GM23338 (cell line): ENCODE measurements at regions not wholly inside any gene's neighbourhood (a gene's known extent, or its start where the extent isn't known, plus 50 kb on each side); places are given as distances from the start of the nearest gene placed in this dataset.

ENCODE experiments used
- CREB1 ChIP-seq: fragments of 250-450 bp; sonication (Bioruptor Pico); IDR thresholded peaks from 2 replicates; pipeline ENCODE4 v1.5.0; 2020; ENCODE audit warnings: low read depth, mild to moderate bottlenecking, moderate library complexity
- EZH2 ChIP-seq: fragments of 200-600 bp; sonication (generic); IDR thresholded peaks from one replicate; pipeline ENCODE4 v1.8.0; 2017; ENCODE audit warnings: antibody characterized with exemption, mild to moderate bottlenecking, low read depth; ENCODE audit not compliant: unreplicated experiment
- EZH2phosphoT487 ChIP-seq: fragments of 200-600 bp; sonication (generic); IDR thresholded peaks from one replicate; pipeline ENCODE4 v1.8.1; 2018; ENCODE audit warnings: antibody characterized with exemption; ENCODE audit not compliant: unreplicated experiment
- JUNB ChIP-seq: IDR thresholded peaks from one replicate; pipeline ENCODE4 v1.6.1; 2016; ENCODE audit warnings: antibody characterized with exemption; ENCODE audit not compliant: unreplicated experiment
- POLR2AphosphoS5 ChIP-seq: IDR thresholded peaks from 2 replicates; pipeline ENCODE4 v1.6.1; 2016; ENCODE audit warnings: antibody characterized with exemption, low read depth
- ZNF114 ChIP-seq: fragments of 250-450 bp; sonication (Bioruptor Pico); IDR thresholded peaks from 2 replicates; pipeline ENCODE4 v1.5.0; 2020; ENCODE audit warnings: mild to moderate bottlenecking, moderate library complexity
- ZNF331 ChIP-seq: fragments of 250-450 bp; sonication (Bioruptor Pico); IDR thresholded peaks from 2 replicates; pipeline ENCODE4 v1.5.0; 2020; ENCODE audit warnings: low read depth, mild to moderate bottlenecking, moderate library complexity
- TF ChIP-seq, protein P1 (sequence below), 2 experiments: fragments of 200-600 bp in 1 of 2; sonication (generic) in 1 of 2; conservative IDR thresholded peaks; 2 replicates each; pipeline versions ENCODE4 v1.5.1 to v1.6.1; 2016 to 2017; ENCODE audit warnings: antibody characterized with exemption in 2 of 2, low read depth in 2 of 2, mild to moderate bottlenecking in 2 of 2, moderate library complexity in 1 of 2
- TF ChIP-seq, protein P2 (sequence below): IDR thresholded peaks from one replicate; pipeline ENCODE4 v1.6.1; 2018; ENCODE audit warnings: antibody characterized with exemption; ENCODE audit not compliant: unreplicated experiment
- TF ChIP-seq, protein P3 (sequence below): IDR thresholded peaks from 2 replicates; pipeline ENCODE4 v1.6.1; 2016; ENCODE audit warnings: antibody characterized with exemption

DNA sequence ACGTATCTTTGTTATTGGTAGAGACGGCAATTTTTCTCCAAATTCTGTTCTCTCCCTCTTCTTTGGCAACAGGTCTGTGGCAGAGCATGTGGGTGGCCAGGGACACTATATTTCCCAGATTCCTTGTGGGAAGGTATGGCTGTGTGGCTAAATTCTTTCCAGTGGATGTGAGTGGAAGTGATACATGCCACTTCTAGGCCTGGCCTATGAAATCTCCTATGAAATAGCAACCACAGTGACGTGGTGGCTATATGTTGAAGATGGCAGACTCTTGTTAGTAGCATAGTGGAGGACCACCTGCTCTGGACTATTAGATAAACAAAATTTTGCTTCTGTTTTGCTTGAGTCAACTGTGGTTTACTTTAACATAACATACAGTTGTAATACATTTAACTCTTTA lies 243.3 kb downstream of the IL20RB start:
- TF ChIP-seq, protein P1, sequence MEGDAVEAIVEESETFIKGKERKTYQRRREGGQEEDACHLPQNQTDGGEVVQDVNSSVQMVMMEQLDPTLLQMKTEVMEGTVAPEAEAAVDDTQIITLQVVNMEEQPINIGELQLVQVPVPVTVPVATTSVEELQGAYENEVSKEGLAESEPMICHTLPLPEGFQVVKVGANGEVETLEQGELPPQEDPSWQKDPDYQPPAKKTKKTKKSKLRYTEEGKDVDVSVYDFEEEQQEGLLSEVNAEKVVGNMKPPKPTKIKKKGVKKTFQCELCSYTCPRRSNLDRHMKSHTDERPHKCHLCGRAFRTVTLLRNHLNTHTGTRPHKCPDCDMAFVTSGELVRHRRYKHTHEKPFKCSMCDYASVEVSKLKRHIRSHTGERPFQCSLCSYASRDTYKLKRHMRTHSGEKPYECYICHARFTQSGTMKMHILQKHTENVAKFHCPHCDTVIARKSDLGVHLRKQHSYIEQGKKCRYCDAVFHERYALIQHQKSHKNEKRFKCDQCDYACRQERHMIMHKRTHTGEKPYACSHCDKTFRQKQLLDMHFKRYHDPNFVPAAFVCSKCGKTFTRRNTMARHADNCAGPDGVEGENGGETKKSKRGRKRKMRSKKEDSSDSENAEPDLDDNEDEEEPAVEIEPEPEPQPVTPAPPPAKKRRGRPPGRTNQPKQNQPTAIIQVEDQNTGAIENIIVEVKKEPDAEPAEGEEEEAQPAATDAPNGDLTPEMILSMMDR (conservative IDR thresholded peaks at IDR 0.05; ENCODE audit: low read depth in 2 of 2): no peak
- TF ChIP-seq, protein P2, sequence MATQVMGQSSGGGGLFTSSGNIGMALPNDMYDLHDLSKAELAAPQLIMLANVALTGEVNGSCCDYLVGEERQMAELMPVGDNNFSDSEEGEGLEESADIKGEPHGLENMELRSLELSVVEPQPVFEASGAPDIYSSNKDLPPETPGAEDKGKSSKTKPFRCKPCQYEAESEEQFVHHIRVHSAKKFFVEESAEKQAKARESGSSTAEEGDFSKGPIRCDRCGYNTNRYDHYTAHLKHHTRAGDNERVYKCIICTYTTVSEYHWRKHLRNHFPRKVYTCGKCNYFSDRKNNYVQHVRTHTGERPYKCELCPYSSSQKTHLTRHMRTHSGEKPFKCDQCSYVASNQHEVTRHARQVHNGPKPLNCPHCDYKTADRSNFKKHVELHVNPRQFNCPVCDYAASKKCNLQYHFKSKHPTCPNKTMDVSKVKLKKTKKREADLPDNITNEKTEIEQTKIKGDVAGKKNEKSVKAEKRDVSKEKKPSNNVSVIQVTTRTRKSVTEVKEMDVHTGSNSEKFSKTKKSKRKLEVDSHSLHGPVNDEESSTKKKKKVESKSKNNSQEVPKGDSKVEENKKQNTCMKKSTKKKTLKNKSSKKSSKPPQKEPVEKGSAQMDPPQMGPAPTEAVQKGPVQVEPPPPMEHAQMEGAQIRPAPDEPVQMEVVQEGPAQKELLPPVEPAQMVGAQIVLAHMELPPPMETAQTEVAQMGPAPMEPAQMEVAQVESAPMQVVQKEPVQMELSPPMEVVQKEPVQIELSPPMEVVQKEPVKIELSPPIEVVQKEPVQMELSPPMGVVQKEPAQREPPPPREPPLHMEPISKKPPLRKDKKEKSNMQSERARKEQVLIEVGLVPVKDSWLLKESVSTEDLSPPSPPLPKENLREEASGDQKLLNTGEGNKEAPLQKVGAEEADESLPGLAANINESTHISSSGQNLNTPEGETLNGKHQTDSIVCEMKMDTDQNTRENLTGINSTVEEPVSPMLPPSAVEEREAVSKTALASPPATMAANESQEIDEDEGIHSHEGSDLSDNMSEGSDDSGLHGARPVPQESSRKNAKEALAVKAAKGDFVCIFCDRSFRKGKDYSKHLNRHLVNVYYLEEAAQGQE: no peak
- TF ChIP-seq POLR2AphosphoS5 (no peak), EZH2phosphoT487 (no peak), EZH2 (no peak), ZNF114 (CRISPR knock-in tag) (no peak), CREB1 (CRISPR knock-in tag) (no peak), JUNB (no peak), ZNF331 (CRISPR knock-in tag) (no peak)
- TF ChIP-seq, protein P3, sequence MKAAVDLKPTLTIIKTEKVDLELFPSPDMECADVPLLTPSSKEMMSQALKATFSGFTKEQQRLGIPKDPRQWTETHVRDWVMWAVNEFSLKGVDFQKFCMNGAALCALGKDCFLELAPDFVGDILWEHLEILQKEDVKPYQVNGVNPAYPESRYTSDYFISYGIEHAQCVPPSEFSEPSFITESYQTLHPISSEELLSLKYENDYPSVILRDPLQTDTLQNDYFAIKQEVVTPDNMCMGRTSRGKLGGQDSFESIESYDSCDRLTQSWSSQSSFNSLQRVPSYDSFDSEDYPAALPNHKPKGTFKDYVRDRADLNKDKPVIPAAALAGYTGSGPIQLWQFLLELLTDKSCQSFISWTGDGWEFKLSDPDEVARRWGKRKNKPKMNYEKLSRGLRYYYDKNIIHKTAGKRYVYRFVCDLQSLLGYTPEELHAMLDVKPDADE: no peak
